Naive thymus-derived CD4-positive, alpha-beta T cell (primary cell): ENCODE measurements at regions not wholly inside any gene's neighbourhood (a gene's known extent, or its start where the extent isn't known, plus 50 kb on each side); places are given as distances from the start of the nearest gene placed in this dataset.
"Not testable (repeated sequence)": the region's sequence is repeated elsewhere in the genome, so short reads cannot be mapped to it uniquely, and the experiment has no call there.

ENCODE experiments used
- ATAC-seq: fragments of 150-1000 bp; cut with Tn5 transposase; 2 replicates; pipeline ENCODE4 v1.10.0; 2021; ENCODE audit warnings: mild to moderate bottlenecking, moderate library complexity
- CTCF ChIA-PET: fragments of 350-600 bp; sonication (Branson Sonifier 250); formaldehyde crosslinking; loops from one replicate; lab custom pipeline; 2021; ENCODE audit warnings: antibody characterized with exemption; lab: Charles Lee
- POLR2A ChIA-PET: fragments of 350-600 bp; sonication (Branson Sonifier 250); formaldehyde crosslinking; loops from one replicate; lab custom pipeline; 2021; ENCODE audit warnings: antibody characterized with exemption, inconsistent platforms; lab: Charles Lee
- DNase-seq, 9 donors: peaks; one replicate each; pipeline versions ENCODE4 v3.0.0 to v3.0.0-alpha.2; 2020 to 2022; ENCODE audit warnings: mixed read lengths in 1 of 9
- H3K27ac ChIP-seq: one replicate; pipeline ENCODE4 v1.7.0; 2013; ENCODE audit warnings: mild to moderate bottlenecking, low read depth, low read length, moderate library complexity
- H3K27me3 ChIP-seq, 2 donors: one replicate each; pipeline ENCODE4 v1.7.0; 2013; ENCODE audit warnings: low read length in 2 of 2, mild to moderate bottlenecking in 2 of 2, moderate library complexity in 2 of 2; ENCODE audit not compliant: control insufficient read depth in 2 of 2, insufficient read depth in 2 of 2
- H3K36me3 ChIP-seq, 3 experiments: 1 replicate in 2 of 3; 2 replicates in 1 of 3; pipeline ENCODE4 v1.7.0; 2013; ENCODE audit warnings: low read length in 3 of 3, mild to moderate bottlenecking in 3 of 3, moderate library complexity in 1 of 3; ENCODE audit not compliant: insufficient read depth in 3 of 3, control insufficient read depth in 2 of 3
- H3K4me1 ChIP-seq, 2 donors: one replicate each; pipeline ENCODE4 v1.7.0; 2013; ENCODE audit warnings: low read length in 2 of 2, mild to moderate bottlenecking in 2 of 2, moderate library complexity in 1 of 2; ENCODE audit not compliant: control insufficient read depth in 2 of 2, insufficient read depth in 2 of 2
- H3K4me3 ChIP-seq: 2 replicates; pipeline ENCODE4 v1.7.0; 2013; ENCODE audit warnings: mild to moderate bottlenecking, low read length
- H3K9me3 ChIP-seq, 3 experiments: 1 replicate in 2 of 3; 2 replicates in 1 of 3; pipeline ENCODE4 v1.7.0; 2013; ENCODE audit warnings: low read length in 3 of 3; ENCODE audit not compliant: control insufficient read depth in 2 of 3
- H3K27ac Mint-ChIP-seq, 9 donors: one replicate each; pipeline ENCODE4 v1.8.0; 2020 to 2022; ENCODE audit warnings: mixed read lengths in 9 of 9, mild to moderate bottlenecking in 8 of 9, moderate library complexity in 5 of 9, inconsistent platforms in 2 of 9
- H3K27me3 Mint-ChIP-seq, 5 donors: one replicate each; pipeline ENCODE4 v1.8.0; 2021 to 2022; ENCODE audit warnings: mixed read lengths in 5 of 5, mild to moderate bottlenecking in 1 of 5
- H3K36me3 Mint-ChIP-seq, 5 donors: one replicate each; pipeline ENCODE4 v1.8.0; 2020 to 2022; ENCODE audit warnings: mixed read lengths in 5 of 5, mild to moderate bottlenecking in 3 of 5, inconsistent platforms in 1 of 5
- H3K4me1 Mint-ChIP-seq, 7 donors: one replicate each; pipeline ENCODE4 v1.8.0; 2020 to 2022; ENCODE audit warnings: mixed read lengths in 7 of 7, mild to moderate bottlenecking in 3 of 7, inconsistent platforms in 1 of 7
- H3K4me3 Mint-ChIP-seq, 10 donors: one replicate each; pipeline ENCODE4 v1.8.0; 2020 to 2022; ENCODE audit warnings: mild to moderate bottlenecking in 10 of 10, mixed read lengths in 10 of 10, moderate library complexity in 6 of 10, inconsistent platforms in 2 of 10
- H3K9me3 Mint-ChIP-seq, 11 donors: one replicate each; pipeline ENCODE4 v1.8.0; 2020 to 2022; ENCODE audit warnings: mixed read lengths in 11 of 11, mild to moderate bottlenecking in 4 of 11, inconsistent platforms in 1 of 11, moderate library complexity in 1 of 11
- intact Hi-C, 2 donors: fragments of 100-400 bp; cut with micrococcal nuclease; formaldehyde crosslinking; loops; one replicate each; pipeline ENCODE4 v1.15.1; 2023

- no peaks in the 10 kb centered on the region for H3K36me3 ChIP-seq
- H3K27me3 Mint-ChIP-seq, result peaks cover 0 to 29% (median 16%) of the 10 kb centered on the region in 5 donors
- ChIA-PET POLR2A (no interaction called here), CTCF (no interaction called here)
- no peak overlapping the region for H3K4me3 Mint-ChIP-seq
- intact Hi-C loops, result no loop called here
- no peaks in the 10 kb centered on the region for H3K4me1 ChIP-seq
- H3K4me3 ChIP-seq, result no peak overlapping the region
- H3K4me1 Mint-ChIP-seq, result no peaks in the 10 kb centered on the region
- no peaks in the 10 kb centered on the region for H3K36me3 Mint-ChIP-seq
- H3K27me3 ChIP-seq, result no peaks in the 10 kb centered on the region
- no peak overlapping the region for H3K27ac ChIP-seq
- no peak for ATAC-seq
- no peaks in the 10 kb centered on the region for H3K9me3 ChIP-seq
- no peak for DNase-seq
- peaks cover 0 to 2% (median 0%) of the 10 kb centered on the region in 11 donors for H3K9me3 Mint-ChIP-seq
- no peak overlapping the region for H3K27ac Mint-ChIP-seq
Measured at GRCh38 chr18:60018618-60019462, 119.0 kb downstream of the PMAIP1 start.

GRCh38 chr18:60018134-60018533 is 118.3 kb downstream of the PMAIP1 start:
- H3K27ac ChIP-seq, H3K36me3 Mint-ChIP-seq, H3K9me3 Mint-ChIP-seq, ATAC-seq, H3K4me3 ChIP-seq, DNase-seq, H3K36me3 ChIP-seq, H3K4me3 Mint-ChIP-seq, H3K4me1 Mint-ChIP-seq, intact Hi-C loops, CTCF ChIA-PET, H3K27ac Mint-ChIP-seq, H3K4me1 ChIP-seq, H3K27me3 ChIP-seq, POLR2A ChIA-PET, H3K9me3 ChIP-seq: not testable (repeated sequence)
- H3K27me3 Mint-ChIP-seq, result peaks cover 0 to 33% (median 16%) of the 10 kb centered on the region in 5 donors

- DNase-seq, result no peak
- H3K27ac ChIP-seq, result no peak overlapping the region
- H3K9me3 ChIP-seq, result no peaks in the 10 kb centered on the region
- no peak overlapping the region for H3K4me3 ChIP-seq
- CTCF ChIA-PET, result no interaction called here
- ATAC-seq, result no peak
- Mint-ChIP-seq H3K4me3 (no peak overlapping the region), H3K4me1 (no peaks in the 10 kb centered on the region), H3K27me3 (peaks cover 0 to 33% (median 15%) of the 10 kb centered on the region in 5 donors), H3K9me3 (peaks cover 0 to 4% (median 0%) of the 10 kb centered on the region in 11 donors), H3K27ac (no peak overlapping the region), H3K36me3 (no peaks in the 10 kb centered on the region)
- intact Hi-C loops, result no loop called here
- no peaks in the 10 kb centered on the region for H3K36me3 ChIP-seq
- no peaks in the 10 kb centered on the region for H3K4me1 ChIP-seq
- POLR2A ChIA-PET, result no interaction called here
- H3K27me3 ChIP-seq, result no peaks in the 10 kb centered on the region
Measured at GRCh38 chr18:60017371-60017770, 117.6 kb downstream of the PMAIP1 start.

GRCh38 chr18:60015826-60016225 is 116.0 kb downstream of the PMAIP1 start:
- ATAC-seq, H3K4me3 ChIP-seq, POLR2A ChIA-PET, DNase-seq, H3K4me1 Mint-ChIP-seq, intact Hi-C loops, H3K9me3 ChIP-seq, H3K27me3 ChIP-seq, H3K4me3 Mint-ChIP-seq, H3K9me3 Mint-ChIP-seq, CTCF ChIA-PET, H3K4me1 ChIP-seq, H3K27ac Mint-ChIP-seq, H3K27ac ChIP-seq, H3K36me3 Mint-ChIP-seq, H3K36me3 ChIP-seq: not testable (repeated sequence)
- H3K27me3 Mint-ChIP-seq, result peaks cover 0 to 24% (median 15%) of the 10 kb centered on the region in 5 donors

GRCh38 chr18:60013148-60013547 is 113.4 kb downstream of the PMAIP1 start:
- H3K27ac ChIP-seq, H3K27me3 ChIP-seq, H3K9me3 ChIP-seq, DNase-seq, H3K27ac Mint-ChIP-seq, H3K36me3 ChIP-seq, H3K9me3 Mint-ChIP-seq, intact Hi-C loops, CTCF ChIA-PET, H3K4me1 Mint-ChIP-seq, H3K4me3 Mint-ChIP-seq, ATAC-seq, POLR2A ChIA-PET, H3K36me3 Mint-ChIP-seq, H3K4me3 ChIP-seq, H3K4me1 ChIP-seq: not testable (repeated sequence)
- peaks cover 0 to 40% (median 15%) of the 10 kb centered on the region in 5 donors for H3K27me3 Mint-ChIP-seq

GRCh38 chr18:60010984-60011383 is 111.2 kb downstream of the PMAIP1 start:
- Histone ChIP-seq H3K36me3 (no peaks in the 10 kb centered on the region), H3K27me3 (no peaks in the 10 kb centered on the region), H3K4me3 (no peak overlapping the region), H3K4me1 (no peaks in the 10 kb centered on the region), H3K27ac (no peak overlapping the region), H3K9me3 (no peaks in the 10 kb centered on the region)
- DNase-seq (no peak), ATAC-seq (no peak)
- intact Hi-C loops, result no loop called here
- ChIA-PET POLR2A (no interaction called here), CTCF (no interaction called here)
- H3K36me3 Mint-ChIP-seq, result no peaks in the 10 kb centered on the region
- no peak overlapping the region for H3K4me3 Mint-ChIP-seq
- peaks cover 6 to 42% (median 22%) of the 10 kb centered on the region in 5 donors for H3K27me3 Mint-ChIP-seq
- no peak overlapping the region for H3K27ac Mint-ChIP-seq
- H3K9me3 Mint-ChIP-seq, result peaks cover 0 to 8% (median 0%) of the 10 kb centered on the region in 11 donors
- no peaks in the 10 kb centered on the region for H3K4me1 Mint-ChIP-seq

- Histone ChIP-seq H3K4me3 (no peak overlapping the region), H3K27me3 (no peaks in the 10 kb centered on the region), H3K9me3 (no peaks in the 10 kb centered on the region), H3K27ac (no peak overlapping the region), H3K4me1 (no peaks in the 10 kb centered on the region), H3K36me3 (no peaks in the 10 kb centered on the region)
- no peak for DNase-seq
- ChIA-PET CTCF (no interaction called here), POLR2A (no interaction called here)
- Mint-ChIP-seq H3K4me1 (no peaks in the 10 kb centered on the region), H3K4me3 (no peak overlapping the region), H3K36me3 (no peaks in the 10 kb centered on the region), H3K27me3 (peaks cover 7 to 46% (median 24%) of the 10 kb centered on the region in 5 donors), H3K9me3 (peaks cover 0 to 8% (median 0%) of the 10 kb centered on the region in 11 donors), H3K27ac (no peak overlapping the region)
- ATAC-seq, result no peak
- intact Hi-C loops, result no loop called here
Measured at GRCh38 chr18:60010513-60010912, 110.7 kb downstream of the PMAIP1 start.
